Tibial nerve (tissue), 3 donors: ENCODE measurements at regions not wholly inside any gene's neighbourhood (a gene's known extent, or its start where the extent isn't known, plus 50 kb on each side); places are given as distances from the start of the nearest gene placed in this dataset.

ENCODE experiments used
- CTCF ChIP-seq, 5 experiments: fragments of 200-600 bp in 3 of 5; fragments of 450-650 bp in 2 of 5; sonication (generic) in 3 of 5; IDR thresholded peaks; one replicate each; pipeline ENCODE4 v1.5.1; 2016 to 2019; ENCODE audit warnings: antibody characterized with exemption in 5 of 5, mild to moderate bottlenecking in 3 of 5, moderate library complexity in 2 of 5
- POLR2A ChIP-seq, 2 donors: fragments of 450-650 bp; IDR thresholded peaks; one replicate each; pipeline ENCODE4 v1.6.1; 2017; ENCODE audit warnings: antibody characterized with exemption in 2 of 2, mild to moderate bottlenecking in 2 of 2, moderate library complexity in 2 of 2

DNA sequence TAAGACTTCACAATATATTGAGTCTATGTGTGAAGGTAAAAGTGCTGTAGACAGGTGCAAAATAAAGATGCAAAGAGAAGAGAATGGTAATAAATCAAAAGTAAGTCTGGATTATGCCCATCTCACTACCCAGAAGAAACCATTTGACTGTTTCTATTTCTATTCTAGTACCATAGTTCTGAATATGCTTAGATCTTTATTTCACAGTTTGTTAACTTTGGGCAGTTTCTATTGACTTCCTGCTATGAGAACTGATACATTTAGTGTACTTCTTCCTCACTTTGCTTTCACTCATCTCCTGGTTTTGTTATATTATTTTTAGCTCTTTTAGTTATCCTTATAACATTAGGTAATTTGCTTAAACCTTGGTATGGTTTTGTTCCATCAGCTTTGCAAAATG, 94.9 kb downstream of the HS1BP3 start:
- TF ChIP-seq CTCF (IDR thresholded peaks at IDR 0.05) (no peak), POLR2A (IDR thresholded peaks at IDR 0.05) (no peak)
